Fibroblast of skin of scalp (primary cell): ENCODE measurements at regions not wholly inside any gene's neighbourhood (a gene's known extent, or its start where the extent isn't known, plus 50 kb on each side); places are given as distances from the start of the nearest gene placed in this dataset.

Experiments
- DNase-seq: peaks from one replicate; pipeline ENCODE4 v3.0.0-alpha.2; 2013

DNA sequence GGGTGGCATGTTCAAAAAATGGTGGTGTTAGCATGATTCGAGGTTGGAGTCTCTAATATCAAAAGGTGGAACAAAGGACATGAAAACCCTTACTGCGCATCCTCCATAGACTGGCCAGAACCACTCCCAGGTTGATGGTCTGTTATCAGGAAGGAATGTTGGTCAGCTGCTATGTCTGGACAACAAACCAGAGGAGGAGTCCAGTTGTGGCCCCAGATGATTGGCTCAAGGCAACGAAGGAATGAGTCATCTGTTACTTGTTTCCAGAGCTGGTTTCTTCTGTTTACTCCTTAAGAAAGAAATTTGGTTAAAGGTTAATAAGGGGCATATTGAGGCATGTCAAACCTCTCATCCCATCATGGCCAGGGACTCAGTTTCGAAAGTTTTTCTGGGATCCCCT is 56.8 kb upstream of the GRIA4 start:
- no peak for DNase-seq

DNA sequence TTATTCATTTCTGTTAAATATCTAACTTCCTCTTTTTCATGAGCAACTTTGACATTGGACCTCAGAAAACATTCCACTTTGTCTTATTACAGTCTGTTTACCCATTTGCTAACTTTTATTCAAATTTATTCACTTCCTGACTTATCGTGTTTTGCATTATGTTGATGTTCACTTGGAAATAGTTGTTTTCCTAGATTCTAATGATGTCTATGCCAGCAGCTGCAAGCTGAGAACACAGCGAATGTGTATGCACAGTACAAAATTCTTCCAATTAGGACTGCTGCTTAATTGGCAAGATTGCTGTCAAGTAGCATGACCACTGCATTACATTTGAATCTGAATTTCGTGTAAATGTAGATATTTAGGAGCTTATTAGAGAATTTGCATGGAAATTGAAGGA is 61.5 kb upstream of the GRIA4 start:
- no peak for DNase-seq

DNA sequence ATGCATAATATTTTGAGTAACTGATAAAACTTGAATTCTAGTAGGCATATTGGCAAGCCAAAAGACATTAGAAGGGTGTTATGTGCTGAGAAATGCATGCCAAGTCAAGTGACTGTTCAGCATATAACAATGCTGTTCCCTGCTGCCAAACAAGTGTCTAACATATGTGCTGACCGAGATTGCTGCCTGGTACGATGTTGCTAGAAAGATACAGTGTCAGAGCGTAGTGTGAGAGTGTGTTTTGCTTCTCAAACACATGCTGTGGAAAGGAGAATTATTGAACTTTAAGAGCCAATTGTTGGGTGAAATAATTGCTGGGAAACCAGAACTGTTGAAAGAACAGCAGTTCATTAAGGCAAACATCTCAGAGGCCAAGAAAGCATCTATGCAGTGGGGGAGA is 71.3 kb upstream of the GRIA4 start:
- DNase-seq, result no peak

DNA sequence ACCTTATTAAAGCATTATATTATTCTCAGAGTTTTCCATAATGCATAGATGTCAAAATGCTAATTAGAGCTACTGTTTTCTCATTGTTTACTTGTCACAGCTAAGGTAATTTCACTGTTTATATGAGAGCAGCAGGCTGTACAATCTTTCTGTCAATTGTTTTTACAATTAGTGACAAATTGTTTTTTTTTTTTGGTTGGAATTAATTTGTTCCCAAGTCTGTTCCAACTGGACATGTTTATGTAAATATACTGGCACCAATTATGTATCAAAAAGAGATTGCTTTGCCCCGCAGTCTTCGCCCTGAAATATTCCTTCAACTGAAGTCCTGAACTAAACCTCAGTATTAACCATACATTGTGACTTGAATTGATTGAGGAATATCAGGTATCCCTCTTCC is 72.3 kb upstream of the GRIA4 start:
- no peak for DNase-seq

DNA sequence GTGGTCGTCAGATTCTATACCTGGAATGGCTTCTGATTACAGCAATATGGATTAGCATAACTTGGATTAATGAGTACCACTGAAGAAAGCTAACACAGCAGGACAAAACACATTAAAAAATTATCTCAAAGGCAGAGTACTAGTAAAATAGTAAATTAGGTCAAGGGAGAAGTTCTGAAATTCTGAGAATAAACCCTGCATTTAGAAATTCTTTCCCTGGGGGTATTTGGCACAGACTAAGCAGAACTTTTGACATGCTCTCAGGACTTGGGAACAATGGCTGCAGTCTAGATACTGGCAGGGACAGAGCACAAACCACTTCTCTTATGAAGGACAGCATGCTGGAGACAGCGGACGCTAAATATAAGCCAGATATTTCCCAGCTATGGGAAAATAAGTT is 85.6 kb upstream of the GRIA4 start:
- no peak for DNase-seq

DNA sequence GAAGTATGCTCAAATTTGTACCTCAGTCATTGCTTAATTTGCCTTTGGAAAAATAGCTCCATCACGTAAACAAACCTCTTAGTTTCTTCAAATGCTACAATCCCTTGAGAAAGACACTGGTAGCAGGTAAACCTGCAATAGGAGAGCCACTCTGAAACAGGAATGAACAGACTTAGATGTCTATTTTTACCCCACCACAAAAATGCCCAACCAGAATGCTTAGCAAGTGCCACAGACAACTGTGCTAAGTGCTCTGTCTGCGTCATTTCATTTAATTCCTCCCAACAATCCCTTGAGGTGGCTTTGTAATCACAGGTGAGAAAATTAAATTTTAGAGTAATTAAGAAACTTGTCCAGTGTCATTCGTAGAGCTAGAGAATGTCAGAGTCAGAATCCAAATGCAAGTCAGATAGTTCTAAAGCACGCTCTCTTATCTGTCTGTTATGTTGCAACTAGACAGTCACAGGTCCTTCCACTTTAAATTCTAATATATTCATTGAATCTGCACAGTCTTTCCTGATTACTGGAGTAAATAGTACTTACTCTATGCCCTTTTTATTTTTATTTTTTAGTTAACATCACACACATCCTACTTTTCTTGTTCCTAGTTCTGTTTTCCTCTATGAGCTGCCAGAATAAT is 89.0 kb upstream of the GRIA4 start:
- no peak for DNase-seq

DNA sequence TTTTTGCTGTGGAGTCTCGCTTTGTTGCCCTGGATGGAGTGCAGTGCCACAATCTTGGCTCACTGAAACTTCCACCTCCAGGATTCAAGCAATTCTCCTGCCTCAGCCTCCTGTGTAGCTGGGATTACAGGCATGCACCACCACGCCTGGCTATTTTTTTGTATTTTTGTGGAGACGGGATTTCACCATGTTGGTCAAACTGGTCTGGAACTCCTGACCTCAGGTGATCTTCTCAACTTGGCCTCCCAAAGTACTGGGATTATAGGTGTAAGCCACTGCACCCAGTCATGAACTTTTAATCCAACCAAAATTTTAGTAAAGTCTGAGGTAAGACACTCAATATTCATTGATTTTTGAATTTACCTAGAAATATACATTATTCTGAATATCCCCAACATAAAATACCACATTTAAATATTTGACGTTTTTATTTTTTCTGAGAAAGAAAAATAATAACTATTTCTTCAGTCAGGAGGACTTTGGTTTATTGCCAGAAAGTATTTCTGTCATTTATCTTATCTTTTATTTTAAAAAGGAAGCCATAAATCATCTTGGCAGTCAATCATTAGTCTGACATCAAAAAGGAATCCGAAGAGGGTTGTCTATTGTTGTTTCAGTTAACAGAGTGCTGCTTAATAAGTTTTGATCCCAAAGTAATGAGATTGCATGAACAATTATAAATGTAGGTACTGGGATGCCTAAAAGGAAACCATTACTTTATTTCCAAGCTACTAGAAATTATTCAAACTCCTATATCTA is 102.2 kb upstream of the GRIA4 start:
- no peak for DNase-seq

DNA sequence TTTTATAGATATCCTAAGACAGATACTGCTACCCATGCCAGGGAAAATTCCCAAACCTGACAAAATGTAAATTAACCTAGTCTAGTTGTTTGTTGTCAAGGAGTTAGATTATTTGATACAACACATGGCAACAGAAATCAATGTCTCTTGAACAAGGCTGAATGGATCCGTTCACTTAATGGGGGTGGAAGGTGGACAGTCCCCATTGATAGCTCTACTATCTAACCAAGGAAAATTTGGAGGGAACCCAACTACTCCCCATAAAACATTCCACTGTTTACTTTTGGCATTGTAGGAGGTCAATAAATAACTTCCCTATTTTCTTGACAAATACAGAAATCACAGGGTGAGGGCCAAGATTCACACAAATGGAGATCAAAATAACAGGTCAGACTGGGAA is 117.9 kb upstream of the GRIA4 start:
- no peak for DNase-seq

DNA sequence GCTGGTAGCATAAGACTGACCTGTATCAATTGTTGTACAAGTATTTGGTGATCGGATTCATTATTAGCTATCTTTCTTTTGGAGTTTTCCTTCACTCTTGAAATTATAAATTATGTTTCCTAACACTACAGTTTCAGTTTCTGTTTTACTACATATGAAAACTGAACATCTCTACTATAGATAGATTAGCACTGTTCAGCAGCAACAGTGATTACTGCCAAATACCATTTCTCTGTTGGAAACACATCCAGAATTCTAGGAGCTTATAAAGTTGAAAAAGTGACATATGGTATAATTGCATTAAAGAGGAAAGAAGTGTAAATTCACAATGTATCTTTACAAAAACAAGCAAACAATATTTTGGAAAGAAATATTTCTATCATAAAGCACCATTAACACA is 118.5 kb upstream of the GRIA4 start:
- DNase-seq, result no peak

DNA sequence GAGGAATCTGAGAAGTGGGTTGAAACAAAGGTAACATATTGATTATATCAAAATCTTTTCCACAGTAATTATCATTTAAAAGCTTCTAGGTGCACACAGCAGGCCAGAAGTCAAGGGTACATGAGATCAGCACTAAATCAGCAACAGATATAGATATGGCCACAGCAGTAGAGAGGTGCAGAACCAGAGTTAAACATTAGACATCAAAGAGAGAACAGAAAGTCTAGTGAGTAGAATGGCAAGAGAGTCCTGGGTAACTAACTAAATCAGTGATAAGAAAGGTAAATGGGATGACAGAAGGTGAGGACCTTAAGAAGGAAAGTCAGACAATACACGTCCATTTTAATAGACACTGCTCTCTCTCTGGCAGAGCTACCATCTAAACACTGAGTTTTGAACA is 119.5 kb upstream of the GRIA4 start:
- DNase-seq, result no peak

DNA sequence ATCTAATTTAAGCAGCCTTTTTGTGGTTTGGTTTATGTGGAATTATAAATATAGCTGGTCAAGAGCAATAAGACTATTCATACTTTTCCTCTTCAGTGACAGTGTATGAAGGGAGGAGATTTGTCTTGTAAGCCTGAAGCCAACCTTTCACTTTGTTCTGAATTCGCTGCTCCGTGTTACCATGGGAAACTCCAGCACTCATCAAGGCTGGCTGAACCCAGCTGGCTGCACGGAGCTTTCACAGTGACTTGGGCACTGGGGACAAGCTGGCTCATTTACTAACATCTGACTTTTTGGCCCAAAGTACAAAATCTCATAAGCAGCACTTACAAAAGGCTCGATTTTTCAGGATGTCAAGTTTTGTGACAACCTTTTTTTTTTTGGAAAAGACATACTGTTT is 120.4 kb upstream of the GRIA4 start:
- DNase-seq, result no peak

DNA sequence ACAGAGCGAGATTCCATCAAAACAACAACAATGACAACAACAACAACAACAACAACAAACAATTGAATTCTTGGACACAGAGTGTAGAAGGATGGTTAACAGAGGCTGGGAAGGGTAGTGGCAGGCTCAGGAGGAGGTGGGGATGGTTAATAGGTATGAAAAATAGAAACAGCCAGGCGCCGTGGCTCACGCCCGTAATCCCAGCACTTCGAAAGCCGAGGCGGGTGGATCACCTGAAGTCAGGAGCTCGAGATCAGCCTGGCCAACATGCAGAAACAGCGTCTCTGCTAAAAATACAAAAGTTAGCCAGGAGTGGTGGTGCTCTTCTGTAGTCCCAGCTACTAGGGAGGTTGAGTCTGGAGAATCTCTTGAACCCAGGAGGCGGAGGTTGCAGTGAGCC is 122.9 kb upstream of the GRIA4 start:
- no peak for DNase-seq

DNA sequence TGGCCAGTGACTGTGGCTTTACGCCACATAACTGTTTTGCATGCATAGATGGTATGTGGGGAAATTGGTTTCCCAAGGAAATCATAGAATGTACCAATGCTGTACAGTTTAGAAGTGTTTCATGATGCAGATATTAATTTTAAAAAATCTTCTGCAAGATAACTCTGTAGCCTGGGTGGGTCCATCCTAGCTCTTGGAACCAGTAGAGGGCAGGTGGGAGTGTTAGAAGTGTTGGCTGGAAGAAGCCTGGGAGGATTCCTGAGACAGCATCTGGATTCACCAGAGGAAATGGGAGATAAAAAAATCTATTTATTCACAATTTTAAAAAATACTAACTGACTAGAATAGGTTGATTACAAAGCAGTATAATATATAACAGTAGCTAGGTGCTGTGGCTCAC is 139.9 kb upstream of the GRIA4 start:
- DNase-seq, result no peak

DNA sequence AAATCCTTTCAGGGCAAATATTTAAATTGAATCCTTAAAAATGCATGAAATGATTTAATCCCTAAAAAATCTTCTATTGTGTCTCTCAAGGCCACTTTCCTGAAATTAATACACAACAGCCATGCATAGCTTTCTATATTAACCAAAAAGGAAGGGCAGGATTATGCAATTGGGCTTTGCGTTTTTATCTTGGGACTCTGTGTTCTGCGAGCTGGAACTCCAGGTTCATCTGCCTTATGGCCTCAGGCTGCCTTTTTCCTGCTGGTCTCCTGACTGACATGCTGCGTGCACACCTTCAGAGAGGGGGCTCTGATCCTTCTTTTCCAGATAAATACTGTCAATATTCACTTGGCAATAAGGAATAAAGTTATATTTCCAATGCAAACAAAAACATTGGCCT is 141.7 kb upstream of the GRIA4 start:
- no peak for DNase-seq

DNA sequence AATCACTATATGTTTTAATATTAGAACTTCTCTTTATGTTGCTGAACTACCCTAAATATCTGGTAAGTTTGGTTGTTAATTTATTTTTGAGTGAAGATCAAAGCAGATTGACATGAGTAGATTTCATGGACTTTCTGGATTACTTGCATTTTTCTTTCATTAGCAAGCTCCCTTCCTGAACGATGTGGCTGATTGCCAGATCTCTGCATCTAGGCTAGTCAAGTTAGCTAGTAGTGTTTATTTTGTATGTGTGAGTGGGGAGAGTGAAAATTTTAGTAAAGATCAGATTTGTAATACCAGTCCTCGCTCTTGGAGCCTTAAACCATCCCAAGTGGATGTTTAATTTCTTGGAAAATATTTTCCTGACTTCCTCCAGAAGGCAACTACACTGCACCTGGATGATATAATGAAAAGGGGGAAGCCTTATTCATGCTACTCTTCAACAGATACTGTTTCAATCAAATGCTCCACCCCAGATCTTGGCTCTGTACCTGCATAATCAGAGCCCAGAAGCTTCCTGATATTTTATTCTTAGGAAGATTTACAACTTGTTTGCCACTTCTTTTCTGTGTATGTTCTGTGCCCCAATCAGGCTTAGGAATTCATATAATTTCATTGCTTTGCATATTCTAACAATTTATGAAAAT is 143.2 kb upstream of the GRIA4 start:
- DNase-seq, result peak; percentile 41

DNA sequence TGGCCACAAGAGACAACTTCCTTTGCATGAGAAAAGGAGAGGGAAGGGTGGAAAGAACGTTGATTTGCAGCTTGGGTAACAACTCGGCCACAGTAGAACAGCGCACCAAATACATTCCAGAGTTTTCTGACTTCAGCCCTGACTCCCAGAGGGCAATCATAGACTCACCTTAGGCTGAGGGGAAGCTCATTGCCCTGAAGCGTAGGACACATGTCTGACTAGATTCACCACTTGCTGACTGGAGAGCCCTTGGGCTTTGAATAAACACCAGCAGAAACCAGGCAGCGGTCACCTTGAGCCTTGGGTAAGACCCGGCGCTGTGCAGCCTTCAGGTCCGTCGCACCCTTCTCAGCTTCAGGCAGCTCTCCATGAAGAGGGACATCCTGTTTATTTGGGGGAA is 151.8 kb upstream of the GRIA4 start:
- DNase-seq, result no peak

DNA sequence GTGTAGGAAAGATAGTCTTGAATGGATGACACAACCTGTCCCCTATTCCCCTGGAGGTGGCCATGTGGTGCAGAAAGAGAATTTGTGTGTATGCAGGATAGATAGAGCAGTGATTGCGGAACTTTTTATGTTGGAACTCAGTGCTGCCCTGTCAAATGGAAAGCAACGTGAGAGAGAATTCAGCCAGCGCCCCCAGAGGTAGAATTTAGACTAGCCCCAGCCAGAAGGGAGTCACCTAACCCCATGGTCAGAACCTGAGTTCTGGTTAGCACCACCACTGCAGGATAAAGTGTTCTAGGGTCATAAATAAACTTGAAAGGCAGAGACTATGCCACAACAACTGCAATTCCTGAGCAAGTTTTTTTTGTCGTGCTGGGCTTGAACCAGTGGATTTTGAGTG is 152.9 kb upstream of the GRIA4 start:
- DNase-seq, result no peak

DNA sequence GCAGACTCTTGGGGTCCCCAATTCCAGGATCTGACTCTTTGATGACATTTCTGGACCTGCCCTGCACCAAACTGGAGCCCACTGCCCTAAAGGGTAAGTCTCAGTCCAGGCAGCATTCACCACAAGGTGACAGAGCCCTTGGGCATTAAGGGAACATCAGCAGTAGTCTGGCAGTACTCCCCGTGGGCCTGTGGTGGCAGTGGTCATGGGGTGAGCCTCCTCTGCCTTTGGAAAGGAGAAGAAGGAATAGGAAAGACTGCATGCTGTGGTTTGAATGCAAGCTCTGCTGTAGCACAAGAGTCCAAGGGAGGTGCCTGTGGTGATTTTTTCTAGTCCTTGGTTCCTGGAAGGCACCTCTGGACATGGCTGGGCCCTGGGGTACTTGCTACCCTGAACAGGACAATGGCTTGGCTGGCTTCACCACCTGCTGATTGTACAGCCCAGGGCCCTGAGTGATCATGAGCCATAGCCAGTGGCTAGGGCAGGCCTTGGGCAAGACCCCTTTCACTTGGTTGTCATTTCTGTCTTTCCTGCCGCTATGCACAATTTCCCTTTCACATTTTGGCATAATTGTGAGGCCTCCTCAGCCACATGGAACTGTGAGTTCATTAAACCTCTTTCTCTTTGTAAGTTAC is 160.7 kb upstream of the GRIA4 start:
- DNase-seq, result no peak

DNA sequence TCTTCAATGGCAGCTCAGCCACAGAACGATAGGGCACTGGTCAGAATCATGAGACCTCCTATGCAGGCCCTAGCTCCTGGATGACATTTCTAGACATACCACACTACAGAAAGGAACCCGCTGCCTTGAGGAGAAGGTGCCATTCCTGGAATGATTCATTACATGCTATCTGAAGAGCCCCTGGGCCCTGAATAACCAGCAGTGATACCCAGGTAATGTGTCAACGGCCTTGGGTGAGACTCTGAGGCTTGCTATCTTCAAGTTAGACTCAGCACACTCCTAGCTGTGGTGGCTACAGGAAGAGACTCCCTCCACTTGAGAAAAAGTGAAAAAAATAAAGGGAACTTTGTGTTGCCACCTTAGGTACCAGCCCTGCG is 161.2 kb upstream of the GRIA4 start:
- no peak for DNase-seq

DNA sequence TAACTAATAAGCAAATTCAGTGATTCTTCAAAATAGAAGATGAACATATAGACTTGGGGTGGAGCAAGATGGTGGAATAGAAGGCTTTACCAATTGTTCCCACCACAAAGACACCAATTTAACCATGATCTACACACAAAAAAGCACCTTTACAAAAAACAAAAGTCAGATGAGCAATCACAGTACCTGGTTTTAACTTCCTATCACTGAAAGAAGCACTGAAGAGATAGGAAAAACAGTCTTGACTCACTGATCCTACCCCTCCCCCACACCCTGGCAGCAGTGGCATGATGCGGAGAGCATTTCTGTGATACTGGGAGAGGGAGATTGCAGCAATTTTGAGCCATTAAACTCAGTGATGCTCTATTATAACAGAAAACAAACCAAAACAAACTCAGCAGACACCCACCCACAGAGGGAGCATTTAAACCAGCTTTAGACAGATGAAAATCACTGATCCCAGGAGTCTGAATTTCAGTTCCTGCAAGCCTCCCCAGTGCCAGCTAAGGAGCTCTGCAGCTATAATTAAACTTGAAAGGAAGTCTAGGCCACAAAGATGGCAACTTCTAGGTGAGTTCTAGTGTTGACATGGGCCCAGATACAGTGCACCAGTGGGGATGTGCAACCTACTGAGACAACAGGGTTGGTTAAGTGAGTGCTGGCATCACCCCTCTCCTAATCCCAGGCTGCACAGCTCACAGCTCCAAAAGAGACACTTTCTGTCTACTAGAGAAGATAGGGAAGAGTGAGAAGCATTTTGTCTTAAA is 161.8 kb upstream of the GRIA4 start:
- DNase-seq, result no peak

DNA sequence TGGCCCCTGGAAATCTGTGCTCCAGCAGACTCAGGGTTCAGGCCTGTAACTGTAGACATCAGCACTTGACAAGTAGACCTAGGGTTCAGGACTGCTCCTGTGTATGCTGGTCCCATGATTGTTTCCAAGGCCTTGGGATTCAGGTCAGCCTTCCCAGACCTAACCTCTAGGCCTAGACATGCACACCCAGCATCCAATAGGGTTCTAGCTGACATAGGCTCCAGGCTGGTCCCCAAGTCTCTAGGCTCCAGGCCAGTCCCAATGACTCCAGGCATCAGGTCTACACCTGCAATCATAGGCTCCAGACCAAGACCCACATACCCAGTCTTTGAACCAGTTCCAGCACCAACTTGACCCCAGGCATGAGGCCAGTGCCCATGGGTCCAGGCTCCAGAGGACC is 166.2 kb upstream of the GRIA4 start:
- DNase-seq, result no peak

DNA sequence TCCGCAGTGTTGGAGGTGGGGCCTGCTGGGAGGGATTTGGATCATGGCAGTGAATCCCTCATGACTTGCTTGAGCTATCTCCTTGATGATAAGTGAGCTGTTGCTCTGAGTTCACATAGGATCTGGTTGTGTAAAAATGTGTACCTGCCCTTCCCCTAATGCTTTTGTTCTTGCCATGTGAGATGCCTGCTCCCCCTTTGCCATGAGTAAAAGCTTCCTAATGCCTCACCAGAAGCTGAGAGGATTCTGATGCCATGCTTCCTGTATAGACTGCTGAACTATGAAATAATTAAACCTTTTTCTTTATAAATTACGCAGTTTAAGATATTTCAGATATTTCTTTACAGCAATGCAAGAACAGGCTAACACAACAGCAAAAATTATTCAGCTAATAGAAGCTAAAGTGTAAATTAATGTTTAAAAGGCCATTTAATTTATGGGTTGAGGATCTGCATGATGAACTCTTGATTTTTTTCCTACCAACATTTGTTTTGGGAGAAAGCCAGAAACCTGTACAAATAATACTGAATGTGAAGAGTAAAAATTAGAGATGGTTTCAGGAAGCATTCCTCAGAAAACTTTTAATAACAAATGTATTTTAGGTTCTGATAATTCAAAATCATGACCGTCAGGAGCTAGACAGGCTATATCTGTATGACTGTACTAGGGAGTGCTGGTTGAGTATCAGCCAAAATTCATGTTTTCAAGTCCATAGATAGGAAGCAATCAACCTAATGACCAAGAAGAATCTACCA is 177.5 kb upstream of the GRIA4 start:
- no peak for DNase-seq
